ENCODE measurements at regions not wholly inside any gene's neighbourhood (a gene's known extent, or its start where the extent isn't known, plus 50 kb on each side); places are given as distances from the start of the nearest gene placed in this dataset.

DNA sequence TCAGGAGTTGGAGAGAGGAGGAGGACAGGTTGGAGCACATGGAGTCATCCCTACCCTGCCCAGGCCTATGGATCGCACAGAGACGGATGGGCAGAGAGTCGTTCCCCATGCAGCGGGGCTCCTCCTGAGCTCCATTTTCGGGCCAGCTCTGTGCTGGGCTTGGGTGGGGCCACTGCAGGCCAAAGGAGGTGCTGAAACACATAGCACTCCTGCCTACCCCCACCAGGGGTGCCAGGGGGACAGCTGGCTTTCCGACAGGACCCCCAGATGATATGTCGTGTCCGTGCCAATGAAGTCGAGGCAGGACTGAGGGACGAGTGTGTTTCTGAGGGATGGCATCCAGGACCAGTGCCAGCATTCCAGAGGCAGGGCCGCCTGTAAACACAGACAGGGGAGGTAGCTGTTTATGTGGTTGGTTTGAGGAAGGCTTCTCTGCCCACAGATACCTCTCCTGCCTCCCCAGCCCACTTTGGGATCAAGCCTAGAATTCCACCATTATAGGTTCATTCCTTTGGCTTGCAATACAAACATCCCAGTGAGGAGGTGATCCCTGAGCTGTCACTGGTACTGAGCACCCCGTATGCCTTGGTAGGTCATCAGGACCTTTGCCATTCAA lies 116.6 kb downstream of the GLI2 start:
- no peak for DNase-seq (ENCODE audit: low read depth)

DNA sequence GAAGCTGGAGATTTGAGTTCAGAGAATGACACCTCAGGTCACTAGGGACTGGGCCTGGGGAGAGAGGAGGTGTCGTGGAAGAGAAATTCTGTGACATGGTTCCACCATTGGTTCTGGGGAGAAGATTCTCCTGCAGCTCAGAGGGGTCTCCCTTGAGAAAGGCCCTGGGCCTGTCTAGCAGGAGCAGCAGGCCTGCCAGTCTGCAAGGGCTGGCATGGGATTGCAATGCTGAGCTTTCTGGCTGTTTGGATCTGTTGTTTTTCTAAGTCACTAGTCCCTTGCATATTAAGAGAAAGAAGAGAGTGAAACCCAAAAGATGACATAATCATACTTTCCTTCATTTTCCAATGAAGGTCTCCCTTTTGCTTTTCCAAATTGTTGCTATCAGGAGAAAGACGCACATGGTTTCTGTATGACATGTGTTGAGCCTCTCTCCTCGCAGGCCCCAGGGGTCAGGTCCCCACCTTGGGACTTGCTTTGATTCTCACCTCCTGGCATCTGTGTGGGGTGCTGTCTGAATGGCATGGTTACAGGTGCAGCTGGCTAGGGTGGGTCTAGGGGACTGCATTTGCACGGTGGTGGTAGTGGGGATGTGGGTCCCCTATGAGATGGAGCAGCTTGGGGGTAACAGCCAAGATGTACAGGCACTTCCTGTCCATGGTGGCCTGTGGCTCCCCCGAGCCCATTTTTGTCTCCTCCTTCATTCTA lies 117.8 kb downstream of the GLI2 start:
- no peak for DNase-seq (ENCODE audit: low read depth)

DNA sequence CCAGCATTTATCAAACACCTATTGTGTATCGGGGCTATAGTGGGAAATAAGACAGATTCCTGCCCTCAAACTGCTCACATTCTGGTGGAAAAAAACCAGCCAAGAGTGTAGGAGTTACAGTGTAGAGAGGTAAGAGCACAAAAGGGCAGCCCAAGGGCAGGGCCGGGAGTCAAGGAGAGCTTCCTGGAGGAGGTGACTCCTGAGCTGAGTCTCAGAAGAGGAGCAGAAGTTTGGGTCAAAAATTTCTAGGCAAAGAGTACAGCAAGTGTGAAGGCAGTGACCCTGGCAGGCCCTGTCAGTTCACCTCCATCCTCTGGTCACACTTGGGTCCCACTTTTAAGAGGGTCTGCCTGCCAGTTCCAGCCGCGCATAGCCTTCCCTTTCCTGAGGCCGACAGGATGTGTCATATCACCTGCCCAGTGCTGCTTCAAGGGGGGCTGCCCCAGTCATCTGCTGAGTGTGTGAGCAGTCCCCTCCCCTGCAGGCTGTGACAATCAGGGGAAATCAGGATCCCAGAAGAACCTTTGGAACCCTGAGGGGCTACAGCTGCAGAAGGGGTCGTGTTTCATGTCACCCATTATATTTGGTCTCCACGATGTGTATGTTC lies 118.4 kb downstream of the GLI2 start:
- no peak for DNase-seq (ENCODE audit: low read depth)

DNA sequence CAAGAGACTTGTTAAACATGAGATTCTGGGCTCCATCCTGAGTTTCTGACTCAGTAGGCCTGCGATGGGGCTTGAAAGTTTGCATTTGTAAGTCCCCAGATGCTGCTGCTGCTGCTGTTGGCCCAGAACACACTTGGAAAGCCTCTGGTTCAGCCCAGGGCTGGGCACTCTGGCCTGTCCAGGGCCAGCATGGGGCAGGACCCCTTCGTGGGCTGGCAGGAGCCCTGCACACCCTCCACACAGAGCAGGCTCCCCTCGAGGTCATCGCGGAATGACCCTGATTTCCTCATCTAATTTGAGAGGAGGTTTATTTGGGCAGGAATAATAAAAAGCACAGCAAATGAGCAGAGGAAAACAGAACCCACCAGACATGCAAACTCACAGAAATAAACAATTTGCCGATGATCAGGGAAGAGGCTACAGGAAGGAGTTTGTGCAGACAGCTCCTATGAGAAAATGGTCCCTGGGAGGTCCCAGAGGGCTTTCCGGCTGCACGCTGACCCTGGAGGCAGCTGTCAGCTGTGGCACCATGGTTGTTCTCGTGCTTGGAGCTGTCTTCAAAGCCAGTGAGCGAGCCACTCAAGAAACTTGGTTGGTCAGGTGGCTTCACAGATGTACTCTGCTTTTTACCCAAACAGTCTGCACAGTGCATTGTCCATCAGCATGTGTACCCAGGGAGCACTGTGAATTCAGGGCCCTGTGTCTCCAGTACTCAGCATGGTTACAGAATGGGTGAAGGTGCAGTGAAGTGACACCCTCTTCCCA lies 119.3 kb downstream of the GLI2 start:
- no peak for DNase-seq (ENCODE audit: low read depth)

DNA sequence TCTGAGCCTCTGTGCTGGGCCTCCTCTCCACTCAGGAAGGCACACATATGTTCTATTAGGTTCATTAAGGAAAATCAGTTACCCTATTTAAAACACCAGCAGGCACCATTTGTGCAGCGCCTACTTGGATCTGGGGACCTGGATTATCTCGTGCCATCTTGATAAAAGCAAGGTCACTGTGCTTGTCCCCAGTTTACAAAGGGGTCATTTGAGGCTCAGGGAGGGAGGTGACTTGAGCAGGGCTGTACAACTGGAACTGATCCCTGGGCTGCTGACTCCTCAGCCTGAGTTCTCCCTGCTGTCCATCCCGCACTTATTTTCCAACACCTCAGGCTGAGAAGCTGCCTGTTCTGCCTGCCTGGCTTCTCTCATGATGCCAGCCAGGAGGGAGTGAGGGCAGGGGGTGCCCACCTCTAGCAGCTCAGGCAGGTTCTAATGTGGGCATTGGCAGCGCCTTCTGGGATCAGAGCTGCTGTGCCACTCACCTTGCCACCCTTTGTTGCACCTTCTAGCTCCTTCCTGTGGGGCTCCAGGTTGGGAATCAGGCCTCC lies 120.3 kb downstream of the GLI2 start:
- no peak for DNase-seq (ENCODE audit: low read depth)

DNA sequence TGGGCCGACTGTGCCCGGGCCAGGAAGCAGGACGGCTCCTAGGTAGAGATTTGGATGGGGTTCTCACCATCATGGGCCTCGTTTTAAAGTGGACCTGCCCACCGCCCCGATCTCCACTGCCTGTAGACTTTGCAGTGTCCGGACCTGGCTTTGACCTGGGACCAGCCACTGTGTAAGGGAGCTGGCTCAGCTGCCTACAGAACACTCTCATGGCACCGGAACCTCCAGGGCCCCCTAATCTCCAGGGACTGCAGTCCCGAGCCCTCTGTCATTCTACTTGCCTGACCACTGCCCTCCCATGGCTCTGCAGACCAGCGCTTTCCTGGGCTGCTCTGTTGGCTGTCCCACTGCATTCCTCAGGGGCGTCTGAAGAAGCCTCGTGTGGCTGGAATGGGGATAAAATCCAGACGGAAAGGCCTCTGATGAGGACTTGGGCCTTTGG lies 120.8 kb downstream of the GLI2 start:
- DNase-seq (ENCODE audit: low read depth): no peak

DNA sequence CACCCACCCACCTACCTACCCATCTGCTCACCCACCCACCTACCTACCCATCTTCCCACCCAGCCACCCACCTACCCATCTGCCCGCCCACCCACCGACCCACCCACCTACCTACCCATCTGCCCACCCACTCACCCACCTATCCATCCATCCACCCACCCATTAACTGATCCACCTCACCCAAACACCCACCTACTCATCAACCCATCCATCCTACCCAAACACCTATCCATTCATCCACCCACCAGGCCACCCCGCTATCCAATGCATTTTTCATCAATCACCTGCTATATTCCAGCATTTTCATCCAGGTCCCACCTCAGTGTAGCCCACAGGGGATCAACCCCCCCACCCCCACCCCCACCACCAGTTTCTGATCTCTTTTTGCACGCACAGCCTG lies 121.8 kb downstream of the GLI2 start:
- no peak for DNase-seq (ENCODE audit: low read depth)

DNA sequence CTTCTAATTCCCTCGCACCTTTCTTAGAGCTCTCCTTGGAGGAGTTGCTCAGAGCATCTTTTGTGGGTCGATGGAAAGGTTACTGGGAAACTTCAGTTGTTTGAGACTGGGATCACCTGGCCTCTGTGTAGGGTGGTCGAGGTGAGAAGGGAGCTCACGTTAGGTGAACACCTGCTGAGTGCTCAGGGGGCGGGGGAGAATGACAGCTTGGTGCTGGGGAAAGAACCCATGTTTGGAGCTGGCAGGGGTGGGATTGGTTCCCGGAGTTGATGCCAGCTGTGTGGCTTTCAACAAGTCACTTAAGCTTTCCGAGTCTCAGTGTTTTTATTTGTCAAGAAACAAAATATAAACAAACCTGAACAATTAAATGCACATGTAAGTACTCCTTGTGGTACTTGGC lies 122.3 kb downstream of the GLI2 start:
- DNase-seq (ENCODE audit: low read depth): no peak

DNA sequence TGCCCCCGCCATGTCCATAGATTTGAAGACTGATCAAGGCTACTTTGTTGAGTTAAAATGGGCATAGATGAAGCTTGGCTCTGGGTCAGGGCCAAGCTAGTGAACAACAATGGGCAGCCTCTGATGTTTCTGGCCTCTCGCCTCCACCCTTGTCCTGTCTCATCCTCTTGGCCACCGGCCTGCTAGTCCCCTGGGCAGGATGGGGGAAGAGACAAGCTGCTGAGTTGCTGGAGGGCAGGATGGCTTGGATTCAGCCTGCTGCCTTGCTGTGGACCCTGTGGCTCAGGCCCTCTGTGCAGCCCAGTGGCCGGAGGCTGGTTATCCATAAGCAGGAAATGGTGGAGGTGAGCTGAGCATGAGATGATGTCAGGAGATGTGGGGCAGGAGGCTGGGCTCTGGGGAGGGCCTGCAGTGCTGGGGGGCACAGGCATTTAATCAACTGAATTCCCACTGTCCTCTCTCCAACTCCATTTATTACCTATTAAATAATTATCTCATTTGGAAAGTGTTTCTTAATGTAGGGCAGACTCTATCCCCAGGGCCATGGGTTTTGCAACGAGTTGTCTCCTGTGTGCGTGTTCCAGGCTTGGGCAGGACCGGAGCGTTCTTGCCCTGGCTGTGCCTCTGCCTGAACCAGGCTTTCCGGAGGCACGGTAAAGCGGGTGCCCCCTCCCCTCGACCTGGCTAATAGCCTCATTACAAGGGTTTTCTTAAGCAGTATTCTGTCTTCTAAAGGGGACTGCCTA lies 122.9 kb downstream of the GLI2 start:
- DNase-seq (ENCODE audit: low read depth): no peak

DNA sequence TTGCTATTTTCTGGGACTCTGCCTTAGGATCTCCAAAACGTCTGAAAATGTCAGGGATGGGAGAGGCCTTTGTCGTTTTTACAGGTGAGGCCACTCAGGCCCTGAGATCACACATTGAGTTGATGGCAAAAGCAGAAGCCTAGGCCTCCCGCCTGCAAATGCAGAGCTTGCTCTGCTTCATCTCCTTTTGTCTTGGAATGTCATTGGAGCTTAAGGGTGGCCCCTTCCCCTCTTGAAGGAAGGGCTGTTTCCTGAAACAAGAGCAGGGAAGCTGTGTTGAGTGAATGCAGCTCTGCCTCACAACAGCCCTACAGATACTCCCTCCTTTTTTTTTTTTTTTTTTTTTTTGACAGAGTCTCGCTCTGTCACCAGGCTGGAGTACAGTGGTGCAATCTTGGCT lies 123.5 kb downstream of the GLI2 start:
- no peak for DNase-seq (ENCODE audit: low read depth)

DNA sequence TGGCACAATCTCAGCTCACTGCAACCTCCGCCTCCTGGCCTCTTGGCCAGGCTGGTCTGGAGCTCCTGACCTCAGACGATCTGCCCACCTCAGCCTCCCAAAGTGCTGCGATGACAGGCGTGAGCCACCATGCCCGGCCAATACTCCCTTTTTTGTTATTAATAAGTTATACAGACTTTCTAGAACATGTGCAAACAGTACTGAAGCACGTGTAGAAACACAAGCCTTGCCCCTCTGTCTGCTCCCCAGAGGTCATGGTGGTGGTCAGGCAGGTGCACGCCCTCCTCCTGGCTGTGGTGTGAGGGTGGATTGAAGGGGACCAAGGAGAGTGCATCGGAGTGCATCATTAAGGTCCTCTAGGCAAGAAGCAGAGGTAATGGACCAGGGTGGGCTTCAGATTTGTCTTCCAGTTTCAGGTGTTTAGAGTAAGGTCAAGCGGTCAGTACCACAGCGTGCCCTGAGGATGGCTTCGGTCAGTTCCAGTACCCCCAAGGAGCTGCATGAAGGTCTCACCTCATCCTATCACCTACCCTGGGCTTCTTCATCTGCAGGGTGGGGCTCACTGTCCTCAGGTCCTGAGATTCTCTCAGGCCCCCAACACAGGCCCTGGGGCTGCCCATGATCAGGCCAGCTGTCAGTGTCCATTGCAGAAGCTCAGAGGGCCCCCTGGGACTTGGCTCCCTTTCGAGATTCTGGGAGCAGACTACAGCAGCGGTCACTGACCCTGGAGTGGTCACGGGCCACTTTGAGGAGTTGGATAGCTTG lies 124.3 kb downstream of the GLI2 start:
- DNase-seq (ENCODE audit: low read depth): no peak

DNA sequence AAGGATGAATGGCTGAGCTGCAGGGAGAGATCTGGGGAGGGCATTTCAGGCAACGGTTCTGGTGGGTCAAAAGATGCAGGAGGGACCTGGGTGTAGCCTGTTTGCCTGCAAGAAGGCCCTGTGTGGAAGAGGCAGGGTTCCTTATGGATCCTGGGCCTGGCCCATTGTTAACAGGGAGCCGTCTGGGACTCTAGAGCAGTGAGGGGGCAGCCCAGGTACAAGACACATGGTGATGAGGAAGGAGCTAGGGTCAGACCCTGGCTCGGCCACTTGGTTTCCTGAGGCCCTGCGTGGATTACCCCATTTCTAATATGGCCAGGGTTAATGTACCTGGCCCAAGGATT lies 124.9 kb downstream of the GLI2 start:
- DNase-seq (ENCODE audit: low read depth): no peak

DNA sequence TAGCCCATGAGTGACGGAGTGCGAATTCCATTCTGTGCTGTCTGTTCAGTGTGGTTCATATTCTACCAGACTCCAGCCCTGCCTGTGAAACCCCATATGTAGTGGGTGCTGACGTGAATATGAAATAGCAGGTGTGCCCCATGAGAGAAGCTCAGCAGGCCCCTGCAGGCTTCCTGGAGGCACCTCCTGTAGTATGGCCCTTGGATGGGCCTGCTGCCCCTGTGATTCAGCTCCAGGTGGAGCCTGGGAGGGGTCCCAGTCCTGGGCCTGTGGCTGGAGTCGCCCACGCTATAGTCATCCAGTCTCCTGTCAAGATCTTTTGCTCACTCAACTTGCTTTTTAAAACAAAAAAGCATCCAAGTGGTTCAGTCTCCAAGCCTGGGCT lies 125.5 kb downstream of the GLI2 start:
- no peak for DNase-seq (ENCODE audit: low read depth)

DNA sequence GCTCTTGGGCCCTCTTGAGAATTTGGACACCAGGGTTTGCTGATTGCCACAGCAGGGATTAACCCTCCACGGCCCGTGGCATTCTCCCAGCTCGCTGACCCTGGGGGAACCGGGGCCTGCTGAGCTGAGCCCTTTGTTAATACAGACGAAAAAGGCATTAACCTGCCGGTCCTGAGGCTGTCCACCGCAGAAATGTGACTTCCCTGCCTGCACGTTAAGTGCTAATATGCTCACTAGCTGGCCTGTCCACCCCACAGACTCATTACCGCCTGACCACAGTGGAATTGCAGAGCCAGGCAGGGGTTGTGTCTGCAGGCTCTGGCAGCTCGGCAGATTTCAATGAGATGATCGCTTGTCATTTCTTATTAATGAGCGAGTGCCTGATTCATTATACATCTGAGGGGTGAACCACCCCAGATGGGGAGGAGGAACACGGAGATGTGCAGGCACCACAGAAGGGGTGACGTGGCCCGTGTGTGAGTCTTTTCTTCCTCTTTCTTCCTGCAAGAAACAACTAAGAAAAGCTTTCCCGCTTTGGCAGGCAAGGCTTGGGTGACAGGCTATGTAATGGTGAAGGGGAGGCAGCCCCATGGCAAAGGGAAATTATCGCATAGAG lies 126.0 kb downstream of the GLI2 start:
- no peak for DNase-seq (ENCODE audit: low read depth)

DNA sequence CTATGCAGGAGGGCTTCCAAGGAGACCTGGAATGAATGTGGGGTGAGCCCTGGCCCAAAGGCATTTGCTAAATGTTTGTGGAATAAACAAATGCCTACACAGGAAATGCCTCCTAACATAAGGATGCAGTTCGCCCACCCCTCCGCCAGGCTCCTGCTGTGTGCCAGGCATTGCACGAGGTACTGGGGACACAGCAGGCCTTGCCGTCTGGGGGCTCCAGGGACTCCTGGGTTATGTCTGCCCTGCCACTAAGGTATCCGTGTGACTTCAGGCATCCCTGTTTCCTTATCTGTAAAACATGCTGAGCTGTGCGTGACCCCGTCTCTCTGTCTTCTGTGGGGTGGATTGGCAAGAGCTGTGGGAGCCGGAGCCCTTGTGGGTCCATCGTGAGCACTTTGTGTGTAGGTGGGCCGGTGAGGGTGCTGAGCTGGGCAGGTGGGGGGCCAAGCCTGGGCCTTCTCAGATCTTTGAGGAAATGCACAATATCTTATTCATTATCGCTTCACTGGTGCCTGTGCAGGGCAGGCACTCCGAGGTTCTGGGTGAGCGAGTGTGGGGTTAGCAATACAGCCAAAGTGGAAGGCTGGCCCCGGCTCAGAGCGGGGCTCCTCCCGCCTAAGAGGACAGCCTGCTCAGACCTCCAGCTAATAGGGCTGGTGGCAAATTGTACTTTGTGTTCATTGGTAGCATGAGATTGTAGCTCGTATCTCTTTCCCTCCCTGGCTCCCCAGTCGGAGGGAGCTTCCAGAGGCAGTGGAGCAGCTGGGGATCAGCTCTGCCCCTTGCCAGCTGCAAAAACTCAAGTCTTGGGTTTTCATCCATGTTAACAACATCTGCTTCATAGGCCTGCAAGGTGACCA lies 126.8 kb downstream of the GLI2 start:
- no peak for DNase-seq (ENCODE audit: low read depth)

DNA sequence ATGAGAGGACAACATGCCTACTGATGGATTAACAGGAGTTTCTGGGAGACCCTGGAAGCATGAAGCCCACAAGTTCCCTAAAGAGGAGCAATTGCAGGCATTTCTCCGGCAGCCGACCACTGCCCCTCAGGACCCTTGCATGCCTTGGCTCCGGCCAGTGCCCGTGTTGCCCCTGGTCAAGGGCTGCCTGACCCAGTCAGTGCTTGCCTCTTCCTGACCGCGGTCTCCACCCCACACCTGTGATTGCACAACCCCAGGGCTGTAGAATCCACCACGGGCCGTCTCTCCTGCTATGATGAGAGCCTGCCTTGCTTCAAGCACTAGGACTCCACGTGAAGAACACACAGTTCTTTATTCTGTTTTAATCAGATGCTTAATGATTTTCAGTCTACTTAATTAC lies 127.5 kb downstream of the GLI2 start:
- no peak for DNase-seq (ENCODE audit: low read depth)

DNA sequence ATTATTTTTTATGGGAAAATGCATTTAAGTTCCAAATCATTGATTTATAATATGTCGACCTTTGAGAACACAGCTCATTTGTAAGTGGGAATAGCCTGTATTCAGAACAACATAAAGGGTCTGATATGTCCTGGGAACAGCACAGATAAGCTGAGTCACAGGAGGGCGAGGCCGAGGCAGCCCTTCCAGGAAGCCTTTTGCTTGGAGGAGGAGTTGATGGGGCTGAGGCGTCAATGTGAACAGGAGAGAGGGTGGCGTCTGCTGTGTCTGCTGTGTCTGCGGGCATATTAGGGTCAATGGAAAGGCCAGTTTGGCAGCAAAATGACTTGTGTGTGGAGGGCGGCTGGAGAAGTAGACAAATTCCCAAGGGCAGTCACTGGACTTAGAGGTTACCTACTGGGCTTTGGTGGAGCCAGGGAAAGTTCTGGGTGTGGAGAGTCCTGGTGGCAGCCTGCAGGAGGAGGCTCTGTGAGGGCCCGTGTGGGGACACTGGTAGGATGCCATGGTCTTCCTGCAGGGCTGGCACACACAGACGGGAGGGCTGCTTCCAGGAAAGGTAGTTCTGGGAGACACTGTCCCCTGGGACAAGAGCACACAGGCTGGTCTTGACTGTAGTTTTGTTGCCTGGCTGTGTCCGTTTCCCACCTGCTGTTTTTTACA lies 128.1 kb downstream of the GLI2 start:
- DNase-seq (ENCODE audit: low read depth): no peak

DNA sequence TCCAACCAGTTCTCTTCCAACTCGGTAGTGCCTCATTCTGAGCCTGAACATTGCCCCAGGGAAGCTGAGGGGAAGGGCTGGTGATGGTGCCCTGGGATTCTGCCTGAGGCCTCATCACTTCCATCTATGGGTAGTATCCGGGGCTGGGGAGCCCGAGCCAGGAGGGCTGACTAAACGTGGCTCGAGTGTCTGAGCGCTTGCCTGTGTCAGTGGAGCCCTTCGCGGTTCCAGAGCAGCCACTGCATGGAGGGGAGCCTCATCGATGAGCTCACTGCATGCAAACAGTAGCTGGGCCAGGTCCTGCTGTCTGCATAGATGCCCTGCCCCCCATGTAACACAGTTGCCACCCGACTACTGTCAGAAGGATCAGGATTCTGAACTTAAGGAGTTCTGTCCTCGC lies 129.3 kb downstream of the GLI2 start:
- DNase-seq (ENCODE audit: low read depth): no peak

DNA sequence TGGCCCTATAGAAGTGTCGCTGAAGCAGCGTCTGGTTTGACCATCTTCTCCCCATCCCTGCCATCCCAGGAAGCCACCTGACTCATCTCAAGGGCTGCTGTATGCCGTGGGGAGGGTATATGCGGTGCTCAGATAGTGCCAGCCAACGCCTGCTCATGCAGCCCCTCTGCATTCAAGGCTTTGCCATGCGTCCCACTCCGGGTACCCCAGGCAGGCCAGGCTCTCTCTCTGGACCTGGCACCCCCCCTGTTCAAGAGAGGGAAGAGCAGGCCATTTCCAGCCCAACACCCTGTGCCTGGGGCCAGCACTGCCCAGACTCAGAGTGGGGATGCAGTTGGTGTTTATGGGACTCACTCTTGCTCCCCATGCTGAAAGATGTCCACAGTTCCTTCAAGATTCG lies 130.0 kb downstream of the GLI2 start:
- no peak for DNase-seq (ENCODE audit: low read depth)

Data from stimulated activated CD8-positive, alpha-beta memory T cell treated with anti-CD3 and anti-CD28 coated beads, Interleukin-12 subunit alpha, Interleukin-12 subunit beta, amount 100 ng/mL, for 1 hour (primary cell).